Liver (tissue), 7 donors: ENCODE measurements at regions not wholly inside any gene's neighbourhood (a gene's known extent, or its start where the extent isn't known, plus 50 kb on each side); places are given as distances from the start of the nearest gene placed in this dataset.

Experiments used
- DNase-seq: peaks from one replicate; pipeline ENCODE4 v3.0.0-alpha.2; 2017; ENCODE audit warnings: low spot score
- H3K27ac ChIP-seq, 2 donors: one replicate each; pipeline ENCODE4 v1.7.0; 2013; ENCODE audit warnings: inconsistent platforms in 2 of 2, low read length in 2 of 2, control low read depth in 1 of 2, low read depth in 1 of 2, mild to moderate bottlenecking in 1 of 2
- H3K27me3 ChIP-seq, 4 donors: one replicate each; pipeline versions ENCODE4 v1.6.1 to v1.7.0; 2013; ENCODE audit warnings: low read length in 3 of 4, inconsistent platforms in 1 of 4, mild to moderate bottlenecking in 1 of 4, moderate library complexity in 1 of 4; ENCODE audit not compliant: control insufficient read depth in 4 of 4, insufficient read depth in 4 of 4
- H3K36me3 ChIP-seq, 4 donors: one replicate each; pipeline versions ENCODE4 v1.6.1 to v1.7.0; 2013; ENCODE audit warnings: low read length in 3 of 4, mild to moderate bottlenecking in 3 of 4, low read depth in 1 of 4, moderate library complexity in 1 of 4; ENCODE audit not compliant: control insufficient read depth in 4 of 4, insufficient read depth in 3 of 4
- H3K4me1 ChIP-seq, 4 donors: one replicate each; pipeline versions ENCODE4 v1.6.1 to v1.7.0; 2013; ENCODE audit warnings: low read length in 3 of 4, mild to moderate bottlenecking in 3 of 4, moderate library complexity in 1 of 4; ENCODE audit not compliant: control insufficient read depth in 4 of 4, insufficient read depth in 4 of 4
- H3K4me3 ChIP-seq, 3 donors: one replicate each; pipeline versions ENCODE4 v1.6.1 to v1.7.0; 2013; ENCODE audit warnings: low read length in 3 of 3, control low read depth in 1 of 3, low read depth in 1 of 3, mild to moderate bottlenecking in 1 of 3
- H3K9ac ChIP-seq, 2 donors: one replicate each; pipeline ENCODE4 v1.7.0; 2013; ENCODE audit warnings: low read length in 2 of 2, mild to moderate bottlenecking in 2 of 2, moderate library complexity in 2 of 2, control low read depth in 1 of 2, low read depth in 1 of 2
- H3K9me3 ChIP-seq, 4 donors: one replicate each; pipeline versions ENCODE4 v1.6.1 to v1.7.0; 2013; ENCODE audit warnings: low read length in 3 of 4; ENCODE audit not compliant: control insufficient read depth in 4 of 4
- ATF3 ChIP-seq: IDR thresholded peaks from 2 replicates; pipeline ENCODE4 v1.6.1; 2016; ENCODE audit warnings: antibody characterized with exemption
- CTCF ChIP-seq: fragments of 150-350 bp; IDR thresholded peaks from 2 replicates; pipeline ENCODE4 v1.5.1; 2017; ENCODE audit warnings: improper control_type of control experiment, low read depth, low read length; ENCODE audit not compliant: missing input control
- EGR1 ChIP-seq, 2 donors: IDR thresholded peaks; 2 replicates each; pipeline ENCODE4 v1.6.1; 2016 to 2018; ENCODE audit warnings: antibody characterized with exemption in 2 of 2, low read depth in 2 of 2
- FOXA1 ChIP-seq: IDR thresholded peaks from 2 replicates; pipeline ENCODE4 v1.6.1; 2016; ENCODE audit warnings: antibody characterized with exemption
- FOXA2 ChIP-seq: IDR thresholded peaks from 2 replicates; pipeline ENCODE4 v1.6.1; 2016; ENCODE audit warnings: antibody characterized with exemption
- GABPA ChIP-seq, 2 donors: IDR thresholded peaks in 1 of 2; conservative IDR thresholded peaks in 1 of 2; 2 replicates each; pipeline ENCODE4 v1.6.1; 2016; ENCODE audit warnings: antibody characterized with exemption in 2 of 2, mild to moderate bottlenecking in 1 of 2, moderate library complexity in 1 of 2
- HNF4A ChIP-seq, 2 donors: conservative IDR thresholded peaks; 2 replicates each; pipeline ENCODE4 v1.6.1; 2016; ENCODE audit warnings: antibody characterized with exemption in 2 of 2, mild to moderate bottlenecking in 2 of 2
- HNF4G ChIP-seq: IDR thresholded peaks from 2 replicates; pipeline ENCODE4 v1.6.1; 2016; ENCODE audit warnings: antibody characterized with exemption
- JUND ChIP-seq, 2 donors: IDR thresholded peaks; 2 replicates each; pipeline ENCODE4 v1.6.1; 2016; ENCODE audit warnings: antibody characterized with exemption in 2 of 2
- MAX ChIP-seq: IDR thresholded peaks from 2 replicates; pipeline ENCODE4 v1.6.1; 2016; ENCODE audit warnings: antibody characterized with exemption
- NR2F2 ChIP-seq: IDR thresholded peaks from 2 replicates; pipeline ENCODE4 v1.6.1; 2016; ENCODE audit warnings: antibody characterized with exemption
- REST ChIP-seq: IDR thresholded peaks from 2 replicates; pipeline ENCODE4 v1.6.1; 2016; ENCODE audit warnings: antibody characterized with exemption, mild to moderate bottlenecking
- RXRA ChIP-seq, 2 donors: IDR thresholded peaks; 2 replicates each; pipeline ENCODE4 v1.6.1; 2017 to 2018; ENCODE audit warnings: antibody characterized with exemption in 2 of 2, mild to moderate bottlenecking in 1 of 2
- TAF1 ChIP-seq: conservative IDR thresholded peaks from 2 replicates; pipeline ENCODE4 v1.6.1; 2016; ENCODE audit warnings: antibody characterized with exemption, mild to moderate bottlenecking
- YY1 ChIP-seq: IDR thresholded peaks from 2 replicates; pipeline ENCODE4 v1.6.1; 2016; ENCODE audit warnings: antibody characterized with exemption, mild to moderate bottlenecking
- donor health status: healthy.
- donor health status: healthy.
- donor health status: healthy.
- donor health status: healthy.

- no peak for TF ChIP-seq GABPA (IDR thresholded peaks at IDR 0.05 in 1 of 2, conservative IDR thresholded peaks at IDR 0.05 in 1 of 2)
- TF ChIP-seq HNF4A (conservative IDR thresholded peaks at IDR 0.05) = no peak
- TF ChIP-seq TAF1 = no peak
- no peak for TF ChIP-seq ATF3
- TF ChIP-seq RXRA (IDR thresholded peaks at IDR 0.05) = no peak
- no peak for TF ChIP-seq MAX
Observed at GRCh38 chr5:102625928-102626327, 127.1 kb upstream of the SLCO6A1 start (continued).

- peaks cover 0 to 4% (median 0%) of the 10 kb centered on the region in 4 donors for H3K27me3 ChIP-seq
- H3K36me3 ChIP-seq = no peaks in the 10 kb centered on the region
- H3K4me1 ChIP-seq = no peaks in the 10 kb centered on the region
- no peak for TF ChIP-seq EGR1 (IDR thresholded peaks at IDR 0.05; ENCODE audit: low read depth in 2 of 2)
- no peak for TF ChIP-seq JUND (IDR thresholded peaks at IDR 0.05)
- TF ChIP-seq NR2F2 = no peak
- TF ChIP-seq ATF3 = no peak
- no peak for TF ChIP-seq YY1
- TF ChIP-seq FOXA2 = no peak
- no peak for TF ChIP-seq GABPA (IDR thresholded peaks at IDR 0.05 in 1 of 2, conservative IDR thresholded peaks at IDR 0.05 in 1 of 2)
- no peak for TF ChIP-seq RXRA (IDR thresholded peaks at IDR 0.05)
- TF ChIP-seq REST = no peak
- no peak for TF ChIP-seq HNF4G
- no peak for TF ChIP-seq FOXA1
- TF ChIP-seq CTCF = no peak
- no peak for TF ChIP-seq HNF4A (conservative IDR thresholded peaks at IDR 0.05)
- no peak for DNase-seq
- no peak overlapping the region for H3K9ac ChIP-seq
- no peak overlapping the region for H3K4me3 ChIP-seq
- no peak overlapping the region for H3K27ac ChIP-seq
- H3K9me3 ChIP-seq = peaks cover 0 to 2% (median 0%) of the 10 kb centered on the region in 4 donors
Observed at GRCh38 chr5:102627315-102627714, 127.8 kb upstream of the PAM start.
